NCI-H2081 (cell line): ENCODE measurements at regions not wholly inside any gene's neighbourhood (a gene's known extent, or its start where the extent isn't known, plus 50 kb on each side); places are given as distances from the start of the nearest gene placed in this dataset.
A peak's percentile ranks its signal among the peaks of the same experiment; 100 is the strongest.
"Not testable (repeated sequence)": the region's sequence is repeated elsewhere in the genome, so short reads cannot be mapped to it uniquely, and the experiment has no call there.

Source experiments
- DNase-seq, 2 experiments: peaks; one replicate each; lab custom pipeline; 2025; lab: John Stamatoyannopoulos, UW

DNA sequence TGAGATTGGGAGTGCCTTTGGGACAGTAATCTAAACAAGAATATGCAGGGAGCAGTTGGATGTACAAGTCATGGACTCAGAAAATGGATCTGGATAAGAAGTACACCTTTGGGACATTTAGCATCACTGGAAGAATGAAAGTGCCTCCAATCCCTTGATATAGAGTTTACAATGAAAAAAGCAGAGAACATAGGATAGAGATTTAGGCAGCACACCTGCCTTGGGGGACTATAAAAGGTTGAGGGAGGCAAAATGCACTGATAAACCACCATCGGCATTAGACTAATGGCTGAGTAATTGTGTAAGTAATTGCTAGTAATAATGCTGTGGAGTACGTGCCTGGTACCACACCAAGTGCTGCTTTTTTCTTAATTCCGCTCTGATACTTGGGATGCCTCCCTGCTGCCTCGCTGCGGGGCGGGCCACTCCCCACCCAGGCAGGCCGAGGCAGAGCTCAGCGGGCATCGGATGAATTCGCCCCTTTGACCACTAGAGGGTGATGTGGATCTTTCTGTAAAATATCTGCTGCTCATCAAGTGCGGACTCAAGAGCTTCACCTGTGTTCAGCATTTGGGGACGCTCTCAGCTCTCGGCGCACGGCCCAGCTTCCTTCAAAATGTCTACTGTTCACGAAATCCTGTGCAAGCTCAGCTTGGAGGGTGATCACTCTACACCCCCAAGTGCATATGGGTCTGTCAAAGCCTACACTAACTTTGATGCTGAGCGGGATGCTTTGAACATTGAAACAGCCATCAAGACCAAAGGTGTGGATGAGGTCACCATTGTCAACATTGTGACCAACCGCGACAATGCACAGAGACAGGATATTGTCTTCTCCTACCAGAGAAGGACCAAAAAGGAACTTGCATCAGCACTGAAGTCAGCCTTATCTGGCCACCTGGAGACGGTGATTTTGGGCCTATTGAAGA lies 99.9 kb downstream of the ANKRD18B start:
- DNase-seq, result peak; percentile 89 to 93

DNA sequence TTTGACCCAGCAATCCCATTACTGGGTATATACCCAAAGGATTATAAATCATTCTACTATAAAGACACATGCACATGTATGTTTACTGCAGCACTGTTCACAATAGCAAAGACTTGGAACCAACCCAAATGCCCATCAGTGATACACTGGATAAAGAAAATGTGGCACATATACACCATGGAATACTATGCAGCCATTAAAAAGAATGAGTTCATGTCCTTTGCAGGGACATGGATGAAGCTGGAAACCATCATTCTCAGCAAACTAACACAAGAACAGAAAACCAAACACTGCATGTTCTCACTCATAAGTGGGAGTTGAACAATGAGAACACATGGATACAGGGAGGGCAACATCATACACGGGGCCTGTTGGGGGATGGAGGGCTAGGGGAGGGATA lies 104.3 kb downstream of the ANKRD18B start:
- DNase-seq, result not testable (repeated sequence)

DNA sequence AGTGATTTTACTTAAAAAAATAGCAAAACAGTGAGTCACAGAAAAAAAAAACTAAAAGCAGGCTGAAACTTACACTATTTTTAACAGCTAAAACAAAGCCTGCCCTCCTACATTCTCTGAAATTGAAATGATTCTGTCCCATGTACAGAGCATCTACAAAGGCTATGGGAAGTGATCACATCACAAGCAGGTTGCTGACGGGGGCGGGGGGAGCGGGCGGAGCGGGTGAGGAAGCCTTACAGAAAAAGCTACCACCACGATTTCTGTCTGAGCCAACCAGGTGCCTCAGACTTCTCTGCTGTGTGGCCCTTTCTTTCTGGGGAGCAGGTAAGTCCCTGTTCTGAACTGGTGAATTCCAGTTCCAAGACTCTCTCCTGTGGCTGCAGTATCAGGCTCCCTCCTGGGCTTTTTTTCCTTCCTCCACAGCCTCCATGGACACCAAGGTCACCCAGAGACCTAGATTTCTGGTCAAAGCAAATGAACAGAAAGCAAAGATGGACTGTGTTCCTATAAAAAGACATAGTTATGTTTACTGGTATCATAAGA lies 104.9 kb downstream of the ANKRD18B start:
- DNase-seq, result peak in 1 of 2 experiments; percentile 24

DNA sequence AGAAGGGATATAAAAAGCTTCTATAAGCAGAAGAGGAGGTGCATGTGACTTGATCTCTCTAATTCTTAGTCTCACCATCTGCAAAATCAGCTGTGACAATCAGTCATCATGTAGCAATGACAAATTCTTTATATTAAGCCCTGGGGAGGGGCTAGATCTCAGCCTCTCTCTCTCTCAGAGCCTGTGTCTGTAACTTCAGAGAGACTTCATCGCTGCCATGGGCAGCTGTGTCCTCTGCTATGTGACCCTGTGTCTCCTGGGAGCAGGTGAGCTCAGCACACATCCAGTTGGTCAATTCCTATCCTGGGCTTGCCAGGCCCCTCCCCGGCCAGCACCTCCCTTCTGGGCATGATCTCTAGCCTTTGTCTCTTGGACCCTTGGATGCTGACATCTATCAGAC lies 109.6 kb downstream of the ANKRD18B start:
- no peak for DNase-seq

DNA sequence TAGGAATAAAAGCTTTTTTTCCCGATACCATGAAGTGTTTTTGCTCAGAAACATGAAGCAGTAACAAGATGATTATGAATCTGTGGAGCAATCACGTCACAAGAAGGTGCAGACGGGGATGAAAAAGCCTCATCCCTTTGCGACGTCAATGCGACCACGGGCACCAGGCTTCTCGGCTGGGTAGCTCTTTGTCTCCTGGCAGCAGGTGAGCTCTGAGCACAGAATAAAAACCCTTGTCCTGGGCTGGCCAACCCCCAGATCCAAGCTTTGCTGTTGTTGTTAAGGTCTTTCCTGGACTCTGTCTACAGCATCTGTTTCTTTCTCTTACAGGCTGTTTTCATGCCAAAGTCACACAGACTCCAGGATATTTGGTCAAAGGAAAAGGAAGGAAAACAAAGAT lies 113.8 kb downstream of the ANKRD18B start:
- DNase-seq, result peak; percentile 73 to 92

DNA sequence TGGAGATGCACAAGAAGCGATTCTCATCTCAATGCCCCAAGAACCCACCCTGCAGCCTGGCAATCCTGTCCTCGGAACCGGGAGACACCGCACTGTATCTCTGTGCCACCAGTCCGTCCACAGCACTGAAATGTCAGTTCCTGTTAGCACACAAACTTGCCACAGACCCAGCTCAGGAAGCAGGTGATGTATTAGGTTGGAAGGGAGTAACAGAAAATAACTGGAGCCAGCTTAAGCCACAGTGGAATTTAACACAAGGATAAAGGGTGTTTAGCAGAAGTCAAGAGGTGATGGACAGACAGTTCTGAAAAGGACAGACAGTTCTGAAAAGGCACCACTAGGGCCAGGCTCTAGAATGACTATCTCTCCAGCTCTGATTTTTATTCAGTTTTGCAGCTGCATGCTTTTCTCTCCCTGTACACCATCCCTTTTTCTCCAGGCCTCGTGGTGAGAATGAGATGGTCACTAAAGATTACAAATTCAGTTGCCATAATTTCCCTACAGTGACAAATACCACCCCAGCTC lies 114.4 kb downstream of the ANKRD18B start:
- peak; percentile 21 to 56 for DNase-seq

DNA sequence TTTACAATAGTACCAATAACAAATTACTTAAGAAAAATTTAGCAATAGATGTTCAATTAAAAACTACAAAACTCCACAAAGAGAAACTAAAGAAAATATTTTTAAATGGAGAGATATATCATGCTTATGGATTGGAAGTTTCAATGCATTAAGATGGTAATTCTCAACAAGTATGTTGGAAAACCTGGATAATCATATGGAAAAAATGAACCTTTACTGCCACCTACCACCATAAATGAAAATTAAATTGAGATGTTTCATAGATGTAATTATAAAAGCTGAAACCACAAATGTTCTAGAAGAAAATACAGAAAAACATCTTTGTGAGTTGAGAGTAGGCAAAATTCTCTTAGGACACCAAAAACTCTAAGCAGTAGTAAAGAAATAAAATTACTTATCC lies 121.7 kb downstream of the ANKRD18B start:
- DNase-seq, result no peak

DNA sequence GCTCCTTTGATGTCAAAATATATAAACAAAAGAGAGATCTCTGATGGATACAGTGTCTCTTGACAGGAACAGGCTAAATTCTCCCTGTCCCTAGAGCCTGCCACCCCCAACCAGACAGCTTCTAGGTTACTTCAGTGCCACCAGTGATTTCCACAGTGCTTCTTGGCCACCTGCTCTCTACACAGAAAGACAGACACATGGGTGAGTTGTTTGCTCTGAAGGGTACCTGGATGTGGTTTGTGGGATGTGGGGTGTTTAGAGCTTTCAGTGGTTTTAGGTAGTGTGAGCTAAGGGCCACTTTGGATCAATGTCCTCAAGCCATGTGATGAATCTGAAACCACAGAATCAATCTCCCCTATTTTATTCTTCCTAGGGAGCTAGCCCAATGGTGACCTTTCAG lies 125.4 kb downstream of the ANKRD18B start:
- DNase-seq, result no peak

DNA sequence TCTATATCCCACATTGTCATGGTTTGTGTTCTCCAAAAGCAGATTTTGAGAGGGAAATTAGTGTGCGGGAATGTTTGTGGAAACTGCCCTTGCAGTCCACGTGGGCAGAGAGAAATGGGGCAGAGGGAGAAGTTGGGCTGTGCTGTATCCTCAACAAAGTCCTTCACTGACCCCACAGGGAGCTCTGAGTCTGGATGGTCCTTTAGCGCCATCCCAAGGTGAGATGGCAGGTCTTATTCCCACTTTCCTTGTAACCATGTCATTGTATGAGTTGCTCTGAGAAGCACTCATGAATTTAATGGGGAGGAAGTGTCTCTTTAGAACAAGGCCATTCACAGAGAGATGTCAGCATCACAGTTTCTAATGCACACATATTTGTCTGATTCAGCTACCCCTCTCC lies 127.1 kb downstream of the ANKRD18B start:
- DNase-seq, result no peak

DNA sequence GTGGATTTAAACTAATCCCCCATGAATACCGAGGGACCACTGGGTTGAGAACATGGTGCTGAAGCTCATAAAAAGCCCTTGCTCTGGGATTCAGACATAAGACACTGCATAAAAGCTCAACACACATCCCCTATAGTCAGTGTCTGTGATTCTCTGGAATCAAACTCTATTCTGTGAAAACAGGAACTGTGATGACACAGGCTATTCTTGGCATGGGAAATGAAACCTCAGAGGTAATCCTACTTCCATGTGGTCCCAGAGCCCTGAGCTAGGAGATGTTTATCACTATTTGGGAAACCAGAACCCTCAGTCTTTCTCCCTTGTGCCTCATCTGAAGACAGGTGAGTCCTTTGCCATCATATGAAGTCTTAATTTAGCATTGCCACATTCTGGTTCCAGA lies 135.4 kb upstream of the PRSS3 start:
- DNase-seq, result no peak

DNA sequence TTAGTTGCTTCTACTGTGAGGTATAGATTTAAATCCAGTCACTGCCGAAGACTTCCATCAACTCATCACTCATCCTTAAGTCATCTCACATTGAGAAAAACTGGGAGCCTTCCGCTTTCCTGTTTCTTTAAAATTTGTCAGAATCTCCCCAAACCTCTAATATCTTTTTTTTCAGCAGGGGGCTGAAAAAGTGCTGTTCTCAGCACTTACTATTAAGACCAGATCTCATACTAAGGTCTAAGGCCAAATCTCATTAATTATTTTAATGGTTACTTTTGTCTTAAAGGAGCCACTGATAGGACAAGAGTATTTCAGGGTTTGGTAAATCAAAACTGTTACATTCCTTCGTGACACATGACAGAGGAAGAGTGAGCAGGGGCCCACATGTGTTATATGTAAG lies 134.6 kb upstream of the PRSS3 start:
- no peak for DNase-seq

DNA sequence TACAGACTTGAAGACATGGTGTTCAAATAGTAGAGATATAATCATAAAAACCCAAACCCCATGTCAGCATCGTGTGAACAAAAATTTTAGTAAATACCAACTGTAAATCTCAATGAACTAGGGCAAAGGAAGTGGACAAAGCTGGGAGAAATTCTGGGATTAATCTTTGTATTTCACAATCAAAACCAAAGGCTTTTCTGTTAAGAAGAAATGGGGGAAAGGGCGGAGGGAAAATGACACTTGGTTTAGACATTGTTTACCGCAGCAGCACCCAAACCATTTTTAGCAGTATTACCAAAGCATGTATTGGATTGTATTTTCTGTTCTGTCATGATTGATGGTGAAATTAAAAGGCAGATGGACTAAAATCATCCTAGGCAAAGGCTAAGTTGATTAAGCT lies 134.2 kb upstream of the PRSS3 start:
- no peak for DNase-seq

DNA sequence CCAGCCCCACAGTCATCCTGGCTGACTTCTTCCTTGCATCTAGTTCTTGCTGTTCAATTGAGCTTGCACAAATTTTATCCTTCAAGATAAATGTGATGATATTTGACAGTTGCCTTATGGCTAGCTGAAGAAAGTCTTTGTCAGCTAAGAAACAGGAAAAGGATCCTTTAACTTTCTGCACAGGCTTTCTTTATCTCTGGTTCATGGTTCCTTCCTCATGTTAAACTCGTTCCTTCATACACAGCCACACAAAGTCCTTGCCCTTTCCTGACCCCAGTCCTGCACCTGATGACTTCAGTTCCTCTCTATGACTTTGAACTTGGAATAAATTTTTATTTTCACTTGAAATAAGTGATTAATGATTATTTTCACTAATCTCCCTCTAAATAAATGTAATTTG lies 132.5 kb upstream of the PRSS3 start:
- DNase-seq, result no peak

DNA sequence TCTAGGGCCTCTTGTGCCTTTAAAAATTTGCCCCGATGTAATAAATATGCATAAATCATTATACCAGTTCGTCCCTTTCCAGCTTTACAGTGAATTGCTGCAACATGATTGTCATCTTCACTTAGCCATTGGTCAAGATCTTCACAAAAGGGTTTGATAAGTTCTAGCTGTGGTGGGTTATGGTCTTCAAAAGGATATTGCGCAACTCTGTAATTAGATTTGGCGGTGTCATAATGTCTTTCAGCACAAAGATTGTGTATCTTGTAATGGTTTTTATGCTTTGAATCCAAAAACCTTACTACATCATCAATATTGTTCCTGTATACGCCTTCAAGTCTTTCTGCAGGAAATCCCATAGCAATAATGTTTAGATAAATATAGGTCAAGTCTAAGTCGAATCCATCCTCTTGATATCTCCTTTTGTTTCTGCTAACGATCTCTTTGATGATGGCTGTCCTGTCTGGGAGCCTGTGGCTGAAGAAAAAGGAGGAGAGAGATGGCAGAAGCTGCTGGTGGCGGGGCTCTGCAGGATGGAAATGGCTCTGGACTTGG lies 119.1 kb upstream of the PRSS3 start:
- DNase-seq, result peak; percentile 37 to 75

DNA sequence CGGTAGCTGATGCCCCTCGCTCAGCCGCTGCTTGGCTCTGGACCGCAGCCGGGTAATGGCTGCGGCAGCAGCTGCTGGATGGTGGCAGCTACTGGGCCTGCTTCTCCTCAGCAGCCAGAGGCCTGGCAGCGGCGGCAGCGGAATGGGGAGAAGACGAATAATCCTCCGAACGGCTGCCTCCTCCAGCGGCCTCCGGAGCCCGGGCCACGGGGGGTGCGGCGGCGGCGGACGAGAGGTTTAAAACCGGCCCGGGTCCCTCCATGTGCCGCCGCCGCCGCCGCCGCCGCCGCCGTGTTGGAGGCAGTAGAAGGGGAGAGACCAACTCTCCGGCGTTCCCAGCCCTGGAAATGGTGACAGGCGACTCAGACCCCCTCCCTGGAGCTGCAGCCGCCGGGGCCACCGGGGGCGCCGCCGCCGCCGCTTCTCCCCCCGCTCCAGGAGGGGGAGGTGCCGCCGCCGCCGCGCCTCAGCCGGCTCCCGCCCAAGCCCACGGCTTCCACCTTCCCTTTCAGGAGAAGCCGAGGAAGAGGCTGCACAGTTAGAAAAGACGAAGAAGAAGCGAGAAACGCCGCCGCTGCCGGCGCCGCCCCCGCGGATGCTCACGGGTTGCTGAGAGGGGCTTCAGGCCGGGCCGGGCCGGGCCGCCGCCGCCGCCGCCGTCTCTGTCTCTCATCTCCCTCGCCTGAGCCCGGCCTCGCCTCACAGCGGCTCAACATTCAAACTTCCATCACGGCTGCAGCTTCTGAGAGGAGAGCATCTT lies 118.4 kb upstream of the PRSS3 start:
- peak; percentile 76 to 86 for DNase-seq

DNA sequence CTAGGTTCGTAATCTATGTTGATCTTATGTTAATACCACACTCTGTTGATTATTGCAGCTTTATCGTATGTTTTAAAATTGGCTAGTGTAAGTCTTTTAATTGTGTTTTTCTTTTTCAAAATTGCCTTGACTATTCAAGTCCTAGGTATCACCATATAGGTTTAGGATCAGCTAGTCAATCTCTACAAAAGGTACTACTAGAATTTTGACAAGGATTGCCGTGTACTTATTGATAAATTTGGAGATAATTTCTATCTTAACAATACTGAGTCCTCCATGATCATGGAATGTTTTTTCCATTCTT lies 117.9 kb upstream of the PRSS3 start:
- no peak for DNase-seq

DNA sequence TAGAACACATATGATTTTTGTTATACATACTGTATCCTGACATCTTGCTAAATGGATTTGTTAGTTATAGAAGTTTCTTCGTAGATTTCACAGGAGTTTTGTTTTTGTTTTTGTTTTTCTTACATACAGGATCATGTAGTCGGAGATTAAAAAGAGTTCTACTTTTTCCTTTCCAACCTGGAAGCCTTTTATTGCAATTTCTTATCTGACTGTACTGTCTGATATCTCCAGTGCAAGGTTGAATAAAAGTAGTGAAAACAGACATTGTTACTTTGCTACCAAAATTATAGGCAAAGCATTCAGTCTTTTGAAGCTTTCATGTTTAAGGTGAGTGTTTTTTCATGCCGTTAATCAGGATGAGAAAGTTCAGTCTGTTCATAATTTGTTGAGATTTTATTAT lies 117.4 kb upstream of the PRSS3 start:
- DNase-seq, result no peak

DNA sequence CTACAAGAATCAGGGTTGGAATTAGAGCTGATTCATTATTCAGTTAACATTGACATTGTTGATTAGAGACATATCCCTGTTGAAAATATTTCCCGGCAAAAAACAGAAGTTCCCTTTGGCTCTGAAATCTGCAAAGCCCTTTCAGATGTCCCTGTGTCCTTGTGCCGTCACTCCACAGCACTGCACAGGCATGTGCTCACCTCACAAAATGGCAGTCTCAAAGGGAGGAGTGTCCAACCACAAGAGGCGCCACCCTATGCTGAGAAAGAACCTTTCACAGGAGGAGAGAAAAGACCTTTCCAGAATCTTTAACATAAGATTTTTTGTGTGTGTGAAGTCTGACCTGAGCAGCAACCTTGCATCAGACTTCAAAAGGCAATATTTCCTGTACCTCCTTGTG lies 112.8 kb upstream of the PRSS3 start:
- no peak for DNase-seq

DNA sequence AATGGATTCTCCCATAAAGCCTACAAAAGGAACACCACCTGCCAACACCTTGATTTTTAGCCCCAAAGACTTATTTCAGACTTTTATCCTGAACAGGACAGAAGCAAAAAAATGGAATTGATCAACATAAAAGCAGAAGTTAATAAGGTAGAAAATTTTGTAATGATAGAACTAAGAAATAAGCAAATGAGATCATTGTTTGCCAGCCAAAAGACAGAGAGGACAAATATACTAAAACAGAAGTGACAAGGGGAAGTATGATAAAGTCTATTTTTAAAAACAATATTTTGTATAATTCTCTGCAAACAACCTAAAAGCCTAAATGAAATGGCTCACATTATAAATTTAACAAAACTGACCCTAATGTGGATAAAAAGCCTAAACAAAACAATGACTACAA lies 110.5 kb upstream of the PRSS3 start:
- no peak for DNase-seq

DNA sequence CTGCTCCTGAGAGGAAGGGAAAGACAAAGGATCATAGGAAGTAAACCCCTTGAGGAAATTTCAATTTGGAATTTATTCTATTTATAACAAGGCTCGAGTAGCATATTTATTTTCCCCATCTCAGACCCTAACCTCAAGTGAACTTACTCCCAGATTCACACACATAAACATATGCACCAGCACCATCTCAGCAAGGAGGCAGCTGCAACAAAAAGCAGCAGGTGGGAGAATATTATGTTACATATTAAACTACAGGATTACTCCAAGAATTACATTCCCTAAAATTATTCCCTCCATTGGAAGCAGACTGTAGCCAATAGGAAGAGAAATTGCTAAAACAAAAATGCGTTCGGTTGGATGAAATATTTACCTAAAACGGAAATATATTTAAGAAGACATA lies 108.4 kb upstream of the PRSS3 start:
- DNase-seq, result peak; percentile 69 to 86

DNA sequence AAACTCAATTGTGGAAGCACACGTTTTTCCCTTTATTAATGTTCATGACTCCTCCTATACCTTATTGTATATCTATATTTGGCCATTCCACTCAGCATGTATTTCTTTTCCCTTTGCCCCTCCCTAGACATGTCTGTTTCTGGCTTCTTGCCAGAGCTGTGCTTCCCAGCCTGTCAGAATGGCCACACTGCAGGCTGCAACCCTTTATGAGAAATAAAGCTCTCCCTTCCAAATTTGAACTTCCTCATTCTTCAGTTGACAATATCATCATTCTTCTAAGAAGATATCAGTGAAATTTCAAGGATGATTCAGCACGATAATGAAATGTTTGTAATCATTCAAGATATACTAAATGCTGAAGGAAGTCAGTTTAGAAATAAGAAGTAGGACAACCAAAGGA lies 107.6 kb upstream of the PRSS3 start:
- DNase-seq, result peak; percentile 68 to 88

DNA sequence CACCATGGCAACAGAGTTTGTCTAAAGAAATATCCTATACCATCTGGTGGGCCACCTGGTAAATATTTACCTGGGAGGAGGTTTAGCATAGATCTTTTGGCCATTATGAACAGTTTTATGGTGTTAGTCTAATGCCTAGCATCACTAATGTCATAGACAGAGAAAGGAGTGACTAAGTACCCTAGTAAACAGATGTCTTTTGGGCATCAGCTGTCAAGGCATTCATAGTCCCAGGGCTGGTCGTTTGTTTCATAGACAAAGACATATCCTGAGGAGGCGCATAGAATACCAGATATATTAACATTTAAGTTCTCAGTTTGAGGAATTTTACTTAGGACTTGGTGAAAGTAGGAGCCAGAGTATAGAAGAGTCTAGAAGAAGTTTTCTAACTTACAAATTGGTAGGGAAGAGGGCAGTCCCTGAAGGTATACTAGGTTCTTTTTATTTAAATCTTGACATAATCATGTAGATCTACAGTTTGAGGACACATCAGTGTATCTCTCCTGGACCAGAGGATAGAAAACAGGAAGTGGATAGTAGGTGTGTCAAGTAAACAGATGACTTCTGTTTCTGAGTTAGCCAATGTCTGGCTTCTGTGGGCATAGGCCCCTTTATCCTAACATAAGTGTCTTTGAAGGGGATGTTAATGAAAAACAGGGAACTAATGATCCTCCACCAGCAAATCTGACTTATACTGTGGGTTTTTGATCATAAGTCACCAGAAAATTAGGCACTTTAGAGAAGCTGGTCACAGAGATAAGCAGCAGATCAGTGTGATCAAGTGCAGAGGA lies 105.0 kb upstream of the PRSS3 start:
- DNase-seq, result peak; percentile 96 to 99
